HG02610 (cell line): ENCODE measurements at regions not wholly inside any gene's neighbourhood (a gene's known extent, or its start where the extent isn't known, plus 50 kb on each side); places are given as distances from the start of the nearest gene placed in this dataset.
"Not testable (repeated sequence)": the region's sequence is repeated elsewhere in the genome, so short reads cannot be mapped to it uniquely, and the experiment has no call there.

ENCODE experiments used
- ATAC-seq: cut with Tn5 transposase; IDR thresholded peaks from one replicate; pipeline ENCODE4 v1.9.1; 2021; ENCODE audit warnings: mild to moderate bottlenecking, moderate library complexity; ENCODE audit not compliant: unreplicated experiment

DNA sequence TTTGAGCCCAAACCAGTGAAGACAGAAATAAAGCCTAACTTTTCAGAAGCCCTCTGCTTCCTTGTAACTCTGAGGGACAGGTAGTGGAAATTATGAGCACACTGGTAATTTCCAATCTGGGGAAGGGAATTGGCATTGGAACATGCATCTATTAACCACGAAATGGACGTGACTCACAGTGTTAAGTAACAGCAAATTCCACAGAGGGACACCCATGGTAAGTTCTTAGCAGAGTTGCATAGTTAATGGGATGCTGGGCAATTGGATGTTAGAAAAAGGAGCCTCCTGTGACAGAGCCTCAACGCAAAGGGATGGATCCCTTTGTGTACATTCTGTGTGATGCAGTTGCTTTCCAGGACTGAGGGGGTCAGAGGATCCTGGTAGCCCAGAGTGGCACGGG is 168.6 kb downstream of the SEMA6D start:
- ATAC-seq: no peak

DNA sequence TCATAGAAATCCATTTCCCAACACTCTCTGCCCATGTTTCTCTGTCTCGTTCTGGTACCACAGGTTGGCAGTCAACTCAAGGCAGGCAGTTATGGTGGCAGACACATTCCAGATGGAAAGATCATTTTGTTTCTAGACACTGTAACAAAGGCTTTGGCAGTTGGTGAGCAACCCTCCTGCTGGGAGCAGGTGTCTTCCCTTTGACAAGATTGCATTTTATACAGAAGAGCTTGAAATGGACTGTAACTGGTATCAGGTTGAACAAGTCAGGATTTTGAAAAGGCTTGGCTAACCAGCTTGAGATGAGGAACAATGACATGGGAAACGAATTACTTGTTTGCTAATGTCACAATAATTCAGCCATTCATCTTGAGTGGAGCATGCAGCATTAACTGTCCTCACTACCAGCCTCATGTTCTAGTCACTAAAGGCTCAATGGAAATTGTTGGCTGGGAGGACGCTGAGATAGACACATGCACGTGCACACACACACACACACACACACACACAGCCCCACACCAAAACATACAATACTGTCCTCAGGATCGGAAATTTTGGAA is 170.0 kb downstream of the SEMA6D start:
- ATAC-seq: no peak

DNA sequence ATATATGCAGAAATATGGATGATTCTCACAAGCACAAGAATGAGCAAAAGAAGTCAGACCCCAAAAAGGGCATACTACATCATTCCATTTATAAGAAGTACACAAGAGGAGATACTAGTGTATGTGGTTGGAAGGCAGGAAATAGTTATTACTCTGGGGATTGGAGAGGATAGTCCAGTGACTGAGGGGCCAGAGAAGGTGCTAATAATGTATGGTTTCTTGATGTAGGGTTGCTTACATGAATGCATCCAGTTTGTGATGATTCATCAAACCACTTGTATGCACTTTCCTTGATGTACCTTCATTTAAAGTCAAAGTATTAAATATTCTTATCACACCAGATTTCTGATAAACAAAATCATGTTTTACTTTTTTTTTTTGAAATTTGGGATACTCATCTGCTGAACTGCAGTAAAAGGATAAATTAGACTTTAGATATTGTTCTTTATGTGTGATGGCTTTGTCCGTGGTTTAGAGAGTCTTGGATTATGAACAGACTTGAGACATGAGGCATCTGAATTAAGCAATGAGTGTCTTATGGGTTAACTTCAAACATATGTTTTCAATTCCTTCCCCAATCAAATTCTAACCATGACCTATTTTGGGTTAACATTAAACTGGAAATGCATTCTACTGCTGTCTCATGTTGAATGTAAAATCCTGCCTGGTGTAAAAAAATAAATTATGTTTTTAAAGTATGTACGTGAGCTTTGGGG is 171.2 kb downstream of the SEMA6D start:
- no peak for ATAC-seq

GRCh38 chr15:47890397-47891150 is 173.3 kb downstream of the SEMA6D start:
- ATAC-seq: no peak

- ATAC-seq: no peak
Observed at GRCh38 chr15:47897525-47897924, 180.2 kb downstream of the SEMA6D start.

- no peak for ATAC-seq
Observed at GRCh38 chr15:47900751-47901150, 183.4 kb downstream of the SEMA6D start.

GRCh38 chr15:47903368-47903767 is 186.1 kb downstream of the SEMA6D start:
- ATAC-seq: no peak

- ATAC-seq: no peak
Observed at GRCh38 chr15:47908486-47908885, 191.2 kb downstream of the SEMA6D start.

- no peak for ATAC-seq
Observed at GRCh38 chr15:47908950-47909670, 191.8 kb downstream of the SEMA6D start.

DNA sequence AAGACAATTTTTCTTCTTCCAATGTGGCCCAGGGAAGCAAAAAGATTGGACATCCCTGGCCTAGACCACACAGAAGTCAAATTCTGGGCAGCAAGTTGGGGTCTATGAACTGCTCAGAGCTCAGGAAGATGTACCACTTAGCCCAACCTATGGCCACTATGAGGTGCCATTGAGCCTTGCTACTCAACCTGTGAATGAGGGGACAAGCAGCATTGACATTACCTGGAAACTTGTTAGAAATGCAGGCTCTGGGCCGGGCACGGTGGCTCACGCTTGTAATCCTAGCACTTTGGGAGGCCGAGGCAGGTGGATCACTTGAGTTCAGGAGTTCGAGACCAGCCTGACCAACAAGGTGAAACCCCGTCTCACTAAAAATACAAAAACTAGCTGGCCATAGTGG is 195.6 kb downstream of the SEMA6D start:
- not testable (repeated sequence) for ATAC-seq

DNA sequence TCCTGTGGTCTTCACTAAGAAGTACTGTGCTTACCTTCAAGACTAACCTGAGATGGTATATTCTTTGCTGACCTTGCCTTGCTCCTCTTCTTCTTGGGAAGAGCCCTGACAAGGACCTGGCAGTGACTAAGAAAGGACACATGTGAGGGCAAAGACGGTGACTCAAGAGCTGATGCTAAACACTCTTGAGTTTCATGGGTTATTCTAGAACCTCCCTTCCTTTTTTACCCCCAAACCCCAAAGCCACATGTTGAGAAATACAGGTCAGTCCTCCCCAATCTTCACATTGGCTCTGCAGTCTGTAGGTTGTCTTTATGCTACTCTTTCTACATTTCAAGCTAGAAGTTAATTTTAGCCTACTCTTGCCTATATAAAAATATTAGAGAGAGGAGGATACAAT is 200.6 kb downstream of the SEMA6D start:
- no peak for ATAC-seq

- ATAC-seq: no peak
Observed at GRCh38 chr15:47918877-47919276, 201.6 kb downstream of the SEMA6D start.

- no peak for ATAC-seq
Observed at GRCh38 chr15:47924381-47924780, 196.4 kb upstream of the SLC24A5 start.

DNA sequence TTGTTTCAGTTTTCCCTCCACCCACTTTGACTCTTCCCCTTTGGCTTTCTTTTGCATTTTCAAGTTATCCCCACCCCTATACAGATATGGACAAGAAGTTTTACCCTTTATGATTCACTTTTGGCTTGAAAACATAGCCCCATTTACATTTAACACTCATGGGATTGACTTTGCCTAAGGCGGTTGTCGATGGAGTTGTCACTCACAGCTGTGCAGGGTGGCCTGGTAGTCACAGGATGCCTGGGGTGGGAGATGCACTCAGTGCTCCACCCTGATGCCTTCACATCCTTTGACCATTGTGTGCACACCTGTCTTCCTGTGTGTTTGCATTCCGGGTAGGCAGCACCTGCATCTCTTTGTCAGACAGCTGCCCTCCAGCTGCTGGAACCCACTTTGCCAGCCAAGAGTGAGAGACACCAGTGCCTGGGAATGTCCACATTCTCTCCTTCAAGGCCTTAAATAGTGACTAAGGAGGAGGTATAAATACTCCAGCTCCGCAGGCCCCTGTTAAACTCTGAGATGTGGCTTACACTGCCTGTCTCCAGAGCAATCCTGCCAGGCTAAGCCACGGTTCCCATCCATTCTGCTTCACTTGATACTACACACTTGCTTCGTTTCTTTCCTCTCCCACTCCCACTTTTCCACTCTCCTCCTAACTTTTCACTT is 191.5 kb upstream of the SLC24A5 start:
- no peak for ATAC-seq

DNA sequence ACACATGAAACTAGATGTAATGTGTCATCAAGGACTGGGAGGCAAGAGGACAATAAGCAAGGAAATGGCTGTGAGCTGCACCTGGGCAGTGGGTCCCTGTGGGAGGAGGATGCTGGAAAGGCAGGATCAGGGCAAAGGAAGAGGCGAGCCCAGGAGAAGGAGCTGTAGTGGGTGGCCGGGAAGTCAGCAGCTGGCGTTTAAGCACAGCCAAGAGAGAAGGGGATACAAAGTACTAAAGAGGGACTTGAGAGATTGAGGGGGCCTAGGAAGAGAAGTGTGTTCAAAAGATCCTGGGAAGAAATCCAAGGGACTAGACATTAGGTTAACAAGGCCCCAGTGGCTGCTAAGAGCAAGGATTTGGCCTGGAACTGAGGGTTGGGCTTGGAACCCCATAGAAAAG is 188.5 kb upstream of the SLC24A5 start:
- no peak for ATAC-seq

- ATAC-seq: no peak
Observed at GRCh38 chr15:47932951-47933641, 187.7 kb upstream of the SLC24A5 start.

DNA sequence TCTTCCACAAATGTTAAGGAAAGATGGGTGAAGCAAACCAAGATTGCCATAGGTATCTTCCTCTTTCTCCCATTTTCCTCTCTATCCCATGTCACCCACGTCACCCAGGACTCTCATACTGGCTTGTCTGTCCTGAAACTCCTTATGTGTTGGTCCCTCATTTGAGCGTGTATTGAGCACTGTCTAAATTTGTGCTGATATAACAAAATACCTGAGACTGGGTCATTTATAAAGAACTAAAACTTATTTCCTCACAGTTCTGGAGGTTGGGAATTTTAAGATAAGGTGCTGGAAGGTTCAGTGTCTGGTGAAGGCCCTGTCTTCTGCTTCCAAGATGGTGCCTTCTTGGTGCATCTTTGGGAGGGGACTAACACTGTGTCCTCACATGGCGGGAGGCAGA is 186.9 kb upstream of the SLC24A5 start:
- no peak for ATAC-seq

DNA sequence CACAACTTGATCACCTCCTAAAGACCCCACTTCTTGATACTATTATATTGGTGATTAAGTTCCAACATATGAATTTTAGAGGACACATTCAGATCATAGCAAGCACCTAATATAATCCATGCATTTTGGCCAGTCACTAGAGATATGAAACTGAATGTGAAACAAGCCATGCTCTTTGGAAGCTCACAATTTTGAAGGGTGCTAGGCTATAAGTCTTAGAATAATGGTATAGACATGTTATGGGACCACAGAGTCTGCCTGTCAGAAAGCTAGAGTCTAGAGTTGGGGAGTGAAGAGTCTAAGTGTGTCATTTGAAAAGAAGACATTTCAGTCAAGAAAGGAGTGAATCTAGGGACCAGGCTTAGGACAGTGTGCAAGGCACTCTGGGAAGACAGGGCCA is 186.4 kb upstream of the SLC24A5 start:
- ATAC-seq: no peak

DNA sequence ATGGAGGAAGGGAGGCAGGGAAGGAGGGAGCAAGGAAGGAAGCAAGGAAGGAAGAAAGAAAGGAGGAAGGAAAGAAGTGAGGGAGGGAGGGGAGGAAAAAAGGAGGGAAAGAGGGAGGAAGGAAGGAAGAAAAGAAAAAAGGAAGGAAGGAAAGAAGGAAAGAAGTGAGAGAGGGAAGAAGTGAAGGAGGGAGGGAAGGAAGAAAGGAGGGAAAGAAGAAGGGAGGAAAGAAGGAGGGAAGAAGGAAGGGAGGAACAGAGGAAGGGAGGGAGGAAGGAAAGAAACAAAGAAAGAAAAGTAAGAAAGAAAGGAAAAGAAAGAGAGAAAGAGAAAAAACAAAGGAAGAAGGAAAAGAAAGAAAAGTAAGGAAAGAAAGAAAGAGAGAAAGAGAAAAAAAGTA is 183.0 kb upstream of the SLC24A5 start:
- no peak for ATAC-seq

GRCh38 chr15:47944637-47945288 is 176.0 kb upstream of the SLC24A5 start:
- ATAC-seq: no peak
